Lower leg skin (tissue), 3 donors: ENCODE measurements at regions not wholly inside any gene's neighbourhood (a gene's known extent, or its start where the extent isn't known, plus 50 kb on each side); places are given as distances from the start of the nearest gene placed in this dataset.

Experiments used
- CTCF ChIP-seq, 3 donors: fragments of 450-650 bp; IDR thresholded peaks; one replicate each; pipeline ENCODE4 v1.5.1; 2016; ENCODE audit warnings: antibody characterized with exemption in 3 of 3, mild to moderate bottlenecking in 3 of 3, moderate library complexity in 2 of 3
- POLR2A ChIP-seq, 2 donors: fragments of 450-650 bp; IDR thresholded peaks; one replicate each; pipeline ENCODE4 v1.6.1; 2016 to 2017; ENCODE audit warnings: antibody characterized with exemption in 2 of 2, mild to moderate bottlenecking in 1 of 2, moderate library complexity in 1 of 2

- no peak for TF ChIP-seq CTCF (IDR thresholded peaks at IDR 0.05)
- no peak for TF ChIP-seq POLR2A (IDR thresholded peaks at IDR 0.05)
Observed at GRCh38 chr1:199290186-199290585, 651.3 kb downstream of the PTPRC start.
